GM19397 (cell line): ENCODE measurements at regions not wholly inside any gene's neighbourhood (a gene's known extent, or its start where the extent isn't known, plus 50 kb on each side); places are given as distances from the start of the nearest gene placed in this dataset.
"Not testable (repeated sequence)": the region's sequence is repeated elsewhere in the genome, so short reads cannot be mapped to it uniquely, and the experiment has no call there.

Source experiments
- ATAC-seq: cut with Tn5 transposase; IDR thresholded peaks from one replicate; pipeline ENCODE4 v1.9.1; 2021; ENCODE audit warnings: mild to moderate bottlenecking, moderate library complexity; ENCODE audit not compliant: unreplicated experiment

GRCh38 chrX:7542587-7543380 lies 300.2 kb upstream of the VCX start:
- ATAC-seq, result no peak

GRCh38 chrX:7522860-7523259 lies 320.1 kb upstream of the VCX start:
- no peak for ATAC-seq

- ATAC-seq, result no peak
Measured at GRCh38 chrX:7515681-7516413, 327.1 kb upstream of the VCX start.

- no peak for ATAC-seq
Measured at GRCh38 chrX:7514871-7515599, 327.9 kb upstream of the VCX start.

GRCh38 chrX:7512845-7513244 lies 330.1 kb upstream of the VCX start:
- ATAC-seq, result no peak

- ATAC-seq, result no peak
Measured at GRCh38 chrX:7503251-7503650, 339.7 kb upstream of the VCX start.

GRCh38 chrX:7500386-7500785 lies 342.6 kb upstream of the VCX start:
- ATAC-seq, result no peak

- no peak for ATAC-seq
Measured at GRCh38 chrX:7486505-7486904, 338.6 kb upstream of the PUDP start.

GRCh38 chrX:7485061-7485460 lies 337.1 kb upstream of the PUDP start:
- no peak for ATAC-seq

- no peak for ATAC-seq
Measured at GRCh38 chrX:7480721-7481120, 332.8 kb upstream of the PUDP start.

GRCh38 chrX:7462110-7462509 lies 314.2 kb upstream of the PUDP start:
- no peak for ATAC-seq

- not testable (repeated sequence) for ATAC-seq
Measured at GRCh38 chrX:7461051-7461450, 313.1 kb upstream of the PUDP start.

- ATAC-seq, result no peak
Measured at GRCh38 chrX:7447801-7448499, 300.0 kb upstream of the PUDP start.

GRCh38 chrX:7446815-7447214 lies 298.9 kb upstream of the PUDP start:
- ATAC-seq, result no peak

GRCh38 chrX:7444967-7445366 lies 297.0 kb upstream of the PUDP start:
- ATAC-seq, result peak; percentile 80

GRCh38 chrX:7441586-7441985 lies 293.6 kb upstream of the PUDP start:
- ATAC-seq, result no peak

- no peak for ATAC-seq
Measured at GRCh38 chrX:7435822-7436221, 287.9 kb upstream of the PUDP start.

GRCh38 chrX:7432901-7433300 lies 284.9 kb upstream of the PUDP start:
- no peak for ATAC-seq

- no peak for ATAC-seq
Measured at GRCh38 chrX:7420717-7421116, 272.8 kb upstream of the PUDP start.

GRCh38 chrX:7414753-7415152 lies 266.8 kb upstream of the PUDP start:
- no peak for ATAC-seq

GRCh38 chrX:7412840-7413239 lies 264.9 kb upstream of the PUDP start:
- ATAC-seq, result no peak
